Astrocyte (in vitro differentiated cells and primary cell): ENCODE measurements at regions not wholly inside any gene's neighbourhood (a gene's known extent, or its start where the extent isn't known, plus 50 kb on each side); places are given as distances from the start of the nearest gene placed in this dataset.
"Not testable (repeated sequence)": the region's sequence is repeated elsewhere in the genome, so short reads cannot be mapped to it uniquely, and the experiment has no call there.

Experiments
- DNase-seq: peaks from one replicate; pipeline ENCODE4 v3.0.0-alpha.2; 2010; ENCODE audit warnings: low read depth
- FAIRE-seq: peaks from 2 replicates; lab custom pipeline; 2011; peaks lifted over from hg19 to GRCh38; lab: Jason Lieb, UNC
- H2AFZ ChIP-seq: 2 replicates; pipeline ENCODE4 v1.6.0; 2012; ENCODE audit warnings: low read depth, low read length, inconsistent platforms
- H3K27ac ChIP-seq: 2 replicates; pipeline ENCODE4 v1.5.1; 2011; ENCODE audit warnings: low read depth, low read length, inconsistent platforms
- H3K27me3 ChIP-seq: 2 replicates; pipeline ENCODE4 v1.6.0; 2011; ENCODE audit warnings: low read length, inconsistent platforms; ENCODE audit not compliant: insufficient read depth
- H3K36me3 ChIP-seq: 2 replicates; pipeline ENCODE4 v1.5.1; 2011; ENCODE audit warnings: low read length, inconsistent platforms; ENCODE audit not compliant: insufficient read depth
- H3K4me1 ChIP-seq: 2 replicates; pipeline ENCODE4 v1.5.1; 2011; ENCODE audit warnings: low read length, inconsistent platforms; ENCODE audit not compliant: insufficient read depth
- H3K4me2 ChIP-seq: 2 replicates; pipeline ENCODE4 v1.6.0; 2012; ENCODE audit warnings: low read length, inconsistent platforms
- H3K4me3 ChIP-seq: 2 replicates; pipeline ENCODE4 v1.5.1; 2011; ENCODE audit warnings: low read depth, mild to moderate bottlenecking, low read length, inconsistent platforms; ENCODE audit not compliant: insufficient read depth
- H3K79me2 ChIP-seq: 2 replicates; pipeline ENCODE4 v1.6.0; 2012; ENCODE audit warnings: mild to moderate bottlenecking, low read length, inconsistent platforms; ENCODE audit not compliant: insufficient read depth
- H3K9ac ChIP-seq: 2 replicates; pipeline ENCODE4 v1.6.0; 2012; ENCODE audit warnings: mild to moderate bottlenecking, low read length, inconsistent platforms
- H3K9me3 ChIP-seq: 2 replicates; pipeline ENCODE4 v1.5.1; 2012; ENCODE audit warnings: low read depth, mild to moderate bottlenecking, low read length, inconsistent platforms; ENCODE audit not compliant: insufficient read depth
- H4K20me1 ChIP-seq: 2 replicates; pipeline ENCODE4 v1.6.0; 2012; ENCODE audit warnings: low read length, inconsistent platforms; ENCODE audit not compliant: insufficient read depth
- H3K27ac Mint-ChIP-seq: one replicate; pipeline ENCODE4 v1.8.0; 2021; ENCODE audit warnings: mild to moderate bottlenecking, mixed read lengths; ENCODE audit not compliant: unreplicated experiment
- H3K27me3 Mint-ChIP-seq: one replicate; pipeline ENCODE4 v1.8.0; 2021; ENCODE audit warnings: low read depth, mixed read lengths; ENCODE audit not compliant: unreplicated experiment
- H3K36me3 Mint-ChIP-seq: one replicate; pipeline ENCODE4 v1.8.0; 2021; ENCODE audit warnings: low read depth, mixed read lengths; ENCODE audit not compliant: unreplicated experiment
- H3K4me1 Mint-ChIP-seq: one replicate; pipeline ENCODE4 v1.8.0; 2021; ENCODE audit warnings: low read depth, mixed read lengths; ENCODE audit not compliant: unreplicated experiment
- H3K4me3 Mint-ChIP-seq: one replicate; pipeline ENCODE4 v1.8.0; 2021; ENCODE audit warnings: mild to moderate bottlenecking, moderate library complexity, mixed read lengths; ENCODE audit not compliant: unreplicated experiment
- H3K9me3 Mint-ChIP-seq: one replicate; pipeline ENCODE4 v1.8.0; 2021; ENCODE audit warnings: mild to moderate bottlenecking, mixed read lengths; ENCODE audit not compliant: unreplicated experiment
- EZH2 ChIP-seq: IDR thresholded peaks from 2 replicates; pipeline ENCODE4 v1.6.1; 2012; ENCODE audit warnings: mild to moderate bottlenecking, low read length, inconsistent platforms; ENCODE audit not compliant: insufficient read depth
- TF ChIP-seq, protein P1 (sequence below): IDR thresholded peaks from 2 replicates; pipeline ENCODE4 v1.5.1; 2011; ENCODE audit warnings: low read depth, mild to moderate bottlenecking, inconsistent platforms, low read length, moderate library complexity; ENCODE audit not compliant: insufficient read depth

DNA sequence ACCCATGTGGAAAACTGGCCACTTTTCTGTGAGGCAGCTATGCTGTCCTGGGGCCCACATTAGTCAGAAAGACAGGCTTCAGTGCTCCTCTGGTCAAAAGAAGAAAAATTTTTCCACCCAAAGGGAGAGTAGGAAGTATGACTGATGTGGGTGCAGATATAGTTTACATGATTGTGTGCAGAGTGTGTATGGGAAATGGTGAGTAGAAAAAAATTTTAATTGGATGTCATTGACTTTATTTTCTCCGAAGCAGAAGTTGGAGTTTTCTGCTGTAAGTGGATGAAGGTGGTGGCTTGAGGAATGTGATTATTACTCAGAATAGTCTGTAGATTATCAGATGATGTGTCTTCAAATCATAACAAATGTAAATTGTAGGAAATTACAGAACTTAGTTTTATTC lies 241.5 kb upstream of the IGFBP7 start:
- no peaks in the 10 kb centered on the region for H4K20me1 ChIP-seq
- H3K4me1 Mint-ChIP-seq: no peaks in the 10 kb centered on the region
- no peak overlapping the region for H3K4me3 ChIP-seq
- FAIRE-seq (no peak), DNase-seq (peak; percentile 23)
- H3K27ac Mint-ChIP-seq: no peak overlapping the region
- H3K27me3 Mint-ChIP-seq: no peaks in the 10 kb centered on the region
- H2AFZ ChIP-seq: no peak overlapping the region
- no peaks in the 10 kb centered on the region for H3K9me3 ChIP-seq
- H3K4me3 Mint-ChIP-seq: no peak overlapping the region
- no peak overlapping the region for H3K4me2 ChIP-seq
- TF ChIP-seq, protein P1, sequence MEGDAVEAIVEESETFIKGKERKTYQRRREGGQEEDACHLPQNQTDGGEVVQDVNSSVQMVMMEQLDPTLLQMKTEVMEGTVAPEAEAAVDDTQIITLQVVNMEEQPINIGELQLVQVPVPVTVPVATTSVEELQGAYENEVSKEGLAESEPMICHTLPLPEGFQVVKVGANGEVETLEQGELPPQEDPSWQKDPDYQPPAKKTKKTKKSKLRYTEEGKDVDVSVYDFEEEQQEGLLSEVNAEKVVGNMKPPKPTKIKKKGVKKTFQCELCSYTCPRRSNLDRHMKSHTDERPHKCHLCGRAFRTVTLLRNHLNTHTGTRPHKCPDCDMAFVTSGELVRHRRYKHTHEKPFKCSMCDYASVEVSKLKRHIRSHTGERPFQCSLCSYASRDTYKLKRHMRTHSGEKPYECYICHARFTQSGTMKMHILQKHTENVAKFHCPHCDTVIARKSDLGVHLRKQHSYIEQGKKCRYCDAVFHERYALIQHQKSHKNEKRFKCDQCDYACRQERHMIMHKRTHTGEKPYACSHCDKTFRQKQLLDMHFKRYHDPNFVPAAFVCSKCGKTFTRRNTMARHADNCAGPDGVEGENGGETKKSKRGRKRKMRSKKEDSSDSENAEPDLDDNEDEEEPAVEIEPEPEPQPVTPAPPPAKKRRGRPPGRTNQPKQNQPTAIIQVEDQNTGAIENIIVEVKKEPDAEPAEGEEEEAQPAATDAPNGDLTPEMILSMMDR: no peak
- no peak for TF ChIP-seq EZH2
- no peaks in the 10 kb centered on the region for H3K36me3 Mint-ChIP-seq
- no peaks in the 10 kb centered on the region for H3K27me3 ChIP-seq
- no peak overlapping the region for H3K9ac ChIP-seq
- H3K36me3 ChIP-seq: no peaks in the 10 kb centered on the region
- H3K27ac ChIP-seq: no peak overlapping the region
- H3K79me2 ChIP-seq: no peaks in the 10 kb centered on the region
- no peaks in the 10 kb centered on the region for H3K4me1 ChIP-seq
- no peaks in the 10 kb centered on the region for H3K9me3 Mint-ChIP-seq

DNA sequence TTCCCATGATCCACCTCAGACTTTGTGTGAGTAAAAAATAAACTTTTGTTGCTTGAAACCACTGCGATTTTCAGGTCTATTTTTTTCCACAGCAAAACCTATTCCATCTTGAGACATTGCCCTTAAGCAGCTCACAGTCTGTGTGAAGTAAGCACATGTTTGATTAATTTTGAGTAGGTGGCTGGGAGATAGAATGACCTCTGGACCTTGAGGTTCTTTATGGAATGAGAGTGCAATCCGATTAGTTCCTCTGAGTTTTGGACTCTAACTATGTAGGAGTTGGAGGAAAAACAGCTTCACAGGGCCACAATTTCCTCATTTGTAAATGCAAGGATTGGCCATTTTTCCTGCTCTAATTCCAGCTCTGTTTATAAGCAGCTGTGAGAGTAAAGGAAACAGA lies 234.1 kb upstream of the IGFBP7 start:
- Histone ChIP-seq H2AFZ (no peak overlapping the region), H3K4me1 (peaks cover 4% of the 10 kb centered on the region), H3K9ac (no peak overlapping the region), H3K79me2 (no peaks in the 10 kb centered on the region), H3K4me3 (no peak overlapping the region), H3K4me2 (no peak overlapping the region), H3K27me3 (no peaks in the 10 kb centered on the region), H3K36me3 (no peaks in the 10 kb centered on the region), H3K9me3 (no peaks in the 10 kb centered on the region), H4K20me1 (no peaks in the 10 kb centered on the region), H3K27ac (no peak overlapping the region)
- Mint-ChIP-seq H3K4me3 (no peak overlapping the region), H3K27me3 (no peaks in the 10 kb centered on the region), H3K27ac (peak overlapping the region; percentile 31), H3K4me1 (peaks cover 16% of the 10 kb centered on the region), H3K36me3 (no peaks in the 10 kb centered on the region), H3K9me3 (no peaks in the 10 kb centered on the region)
- TF ChIP-seq, protein P1: no peak
- TF ChIP-seq EZH2: no peak
- DNase-seq: peak; percentile 68
- FAIRE-seq: no peak

DNA sequence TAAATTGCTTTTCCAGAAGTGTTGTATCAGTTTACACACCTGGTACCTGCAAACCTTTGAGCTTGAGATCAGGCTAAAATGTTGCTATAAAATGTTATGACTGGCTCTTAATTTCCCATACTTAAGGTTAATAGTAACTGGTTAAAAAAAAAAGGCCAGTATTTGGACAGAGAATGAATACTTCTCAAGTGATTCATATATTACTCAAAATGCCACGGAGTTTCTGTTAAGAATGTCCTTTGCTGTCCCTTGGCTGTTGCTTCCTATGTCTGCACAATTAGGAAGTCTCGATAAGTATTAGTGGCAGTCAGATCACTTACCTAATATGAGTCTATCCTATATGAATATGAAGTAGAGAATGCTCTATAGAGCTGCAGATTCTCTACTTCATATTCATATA lies 232.2 kb upstream of the IGFBP7 start:
- H3K4me1 Mint-ChIP-seq: peaks cover 16% of the 10 kb centered on the region
- H3K4me2 ChIP-seq: no peak overlapping the region
- no peaks in the 10 kb centered on the region for H4K20me1 ChIP-seq

DNA sequence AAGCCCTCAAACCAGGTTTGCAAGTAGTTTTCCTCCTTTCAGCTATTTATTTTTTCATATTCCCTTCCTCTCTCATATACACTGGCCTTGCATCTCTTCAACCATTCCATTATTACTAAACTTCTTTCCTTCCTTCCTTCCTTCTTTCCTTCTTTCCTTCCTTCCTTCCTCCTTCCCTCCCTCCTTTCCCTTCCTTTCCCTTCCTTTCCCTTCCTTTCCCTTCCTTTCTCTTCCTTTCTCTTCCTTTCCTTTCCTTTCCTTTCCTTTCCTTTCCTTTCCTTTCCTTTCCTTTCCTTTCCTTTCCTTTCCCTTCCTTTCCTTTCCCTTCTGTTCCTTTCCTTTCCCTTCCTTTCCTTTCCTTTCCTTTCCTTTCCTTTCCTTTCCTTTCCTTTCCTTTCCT lies 228.7 kb upstream of the IGFBP7 start:
- not testable (repeated sequence) for H3K27ac Mint-ChIP-seq, H3K9ac ChIP-seq, FAIRE-seq, H3K4me2 ChIP-seq, H3K79me2 ChIP-seq, H3K27me3 Mint-ChIP-seq, H3K4me1 ChIP-seq, H3K4me3 ChIP-seq, H3K4me1 Mint-ChIP-seq, H3K27ac ChIP-seq, DNase-seq, H3K9me3 Mint-ChIP-seq, H3K9me3 ChIP-seq, H2AFZ ChIP-seq, H3K4me3 Mint-ChIP-seq, H3K27me3 ChIP-seq, H3K36me3 Mint-ChIP-seq, H3K36me3 ChIP-seq, H4K20me1 ChIP-seq

More for the DNA sequence above, 232.2 kb upstream of the IGFBP7 start:
- Histone ChIP-seq H3K36me3 (no peaks in the 10 kb centered on the region), H3K9ac (no peak overlapping the region), H3K27ac (no peak overlapping the region), H3K4me1 (peaks cover 4% of the 10 kb centered on the region), H3K79me2 (no peaks in the 10 kb centered on the region), H3K27me3 (no peaks in the 10 kb centered on the region), H2AFZ (no peak overlapping the region), H3K4me3 (no peak overlapping the region), H3K9me3 (no peaks in the 10 kb centered on the region)
- TF ChIP-seq EZH2: no peak
- TF ChIP-seq, protein P1: no peak
- DNase-seq (peak; percentile 65), FAIRE-seq (no peak)
- Mint-ChIP-seq H3K4me3 (no peak overlapping the region), H3K9me3 (no peaks in the 10 kb centered on the region), H3K27me3 (no peaks in the 10 kb centered on the region), H3K27ac (no peak overlapping the region), H3K36me3 (no peaks in the 10 kb centered on the region)
